GM18870 (cell line): ENCODE measurements at regions not wholly inside any gene's neighbourhood (a gene's known extent, or its start where the extent isn't known, plus 50 kb on each side); places are given as distances from the start of the nearest gene placed in this dataset.

Source experiments
- ATAC-seq: cut with Tn5 transposase; IDR thresholded peaks from one replicate; pipeline ENCODE4 v1.9.1; 2021; ENCODE audit warnings: moderate library complexity; ENCODE audit not compliant: unreplicated experiment

DNA sequence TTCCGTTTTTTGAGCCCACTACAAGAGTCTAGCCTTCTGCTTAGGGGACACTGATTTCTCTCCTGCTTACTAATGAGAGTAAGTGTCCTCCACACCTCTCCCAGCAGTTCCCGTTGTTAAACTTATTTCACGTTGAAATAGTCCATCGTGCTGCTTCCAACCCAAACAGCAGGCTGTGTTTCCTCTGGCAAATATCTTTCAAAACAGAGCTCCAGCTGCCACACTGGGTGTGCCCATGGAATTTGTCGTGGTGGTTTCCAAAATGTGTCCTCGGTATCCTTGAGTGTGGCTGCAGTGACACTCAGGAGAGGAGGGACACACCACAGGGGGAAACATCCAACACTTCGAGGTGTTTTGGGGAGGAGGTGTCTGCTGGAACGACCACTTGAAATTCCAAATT lies 176.5 kb upstream of the RALGAPA2 start:
- ATAC-seq, result no peak

DNA sequence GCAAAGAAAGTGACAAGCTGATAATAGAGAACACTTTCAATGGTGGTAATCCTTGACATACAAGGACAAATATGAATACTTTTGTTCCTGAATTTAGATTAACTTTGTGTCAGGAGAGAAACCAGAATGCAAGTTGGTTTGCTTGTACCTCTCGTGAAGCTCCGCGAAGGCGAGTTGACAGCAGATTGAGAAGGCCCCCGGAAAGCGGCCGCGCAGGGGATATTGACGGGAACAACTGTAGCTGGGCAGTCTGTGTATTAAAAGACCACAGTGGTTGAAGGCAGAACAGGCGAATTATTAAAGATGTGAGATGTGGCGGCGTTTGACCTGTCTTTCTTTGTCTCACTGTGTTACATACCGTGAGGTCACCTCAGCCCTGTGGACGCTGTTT lies 175.8 kb upstream of the RALGAPA2 start:
- no peak for ATAC-seq

DNA sequence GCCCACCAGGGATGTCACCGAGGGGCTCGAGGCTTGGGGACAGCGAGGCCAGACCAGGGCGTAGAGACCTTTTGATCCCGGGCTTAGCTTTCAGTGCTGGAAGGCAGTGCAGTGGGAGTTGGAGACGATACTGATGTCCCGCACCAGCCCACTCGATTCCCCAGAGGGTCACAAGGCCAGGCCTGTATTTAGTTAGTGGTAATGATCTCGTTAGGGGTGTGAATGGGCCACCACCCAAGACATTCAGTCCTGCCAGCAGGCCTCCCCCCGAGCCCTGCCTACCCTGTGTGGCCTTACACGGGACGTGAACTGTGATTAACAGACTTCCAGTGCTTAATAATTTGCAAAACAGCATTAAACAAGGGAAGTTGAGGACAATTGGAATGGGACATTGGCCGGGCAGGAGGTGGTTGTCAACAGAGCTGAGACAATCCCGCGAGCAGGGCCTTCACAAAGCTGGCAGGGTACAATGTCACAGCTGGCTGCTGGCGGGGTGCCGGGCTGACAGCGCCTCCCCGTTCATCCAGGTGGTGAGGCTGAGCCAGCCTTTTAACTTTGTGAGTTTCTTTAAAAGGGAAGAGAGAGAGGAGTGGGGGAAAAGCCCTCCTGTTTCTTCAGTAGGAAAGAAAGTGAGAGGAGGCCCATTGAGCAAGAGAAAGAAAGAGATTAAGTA lies 175.3 kb upstream of the RALGAPA2 start:
- no peak for ATAC-seq

DNA sequence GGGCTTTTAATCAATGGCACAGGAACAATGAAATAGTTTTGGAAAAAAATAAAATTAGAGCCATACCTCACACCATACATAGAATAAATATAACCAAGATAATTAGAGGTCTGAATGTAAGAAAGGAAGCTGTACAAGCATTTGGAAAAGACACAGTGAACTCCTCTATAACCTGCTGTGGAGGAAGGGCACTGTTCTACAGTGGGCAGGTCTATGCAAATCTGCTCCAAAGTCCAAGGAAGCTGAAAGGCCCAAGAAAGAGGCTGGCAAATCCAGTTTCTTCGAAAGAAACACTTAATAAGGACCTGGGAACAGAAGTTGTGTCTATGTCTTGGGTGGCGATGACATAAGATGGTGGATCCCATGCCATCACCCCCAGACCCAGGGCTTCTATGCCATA lies 169.4 kb upstream of the RALGAPA2 start:
- ATAC-seq, result no peak

DNA sequence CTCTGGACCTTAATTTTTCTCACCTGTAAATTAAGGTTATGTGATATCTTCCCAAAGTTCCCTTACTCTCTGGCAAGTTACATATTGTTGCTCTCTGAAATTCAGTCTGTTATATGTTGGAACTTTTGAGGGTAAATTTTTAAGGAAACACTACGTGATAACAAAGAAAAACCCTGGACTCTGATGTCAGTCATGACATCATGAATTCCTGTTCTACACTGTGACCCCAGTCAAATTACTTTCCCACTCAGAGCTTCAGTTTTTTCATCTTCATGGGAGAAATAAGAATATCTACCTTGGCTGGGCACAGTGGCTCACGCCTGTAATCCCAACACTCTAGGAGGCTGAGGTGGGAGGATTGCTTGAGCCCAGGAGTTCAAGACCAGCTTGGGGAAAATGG lies 164.6 kb upstream of the RALGAPA2 start:
- ATAC-seq, result no peak

DNA sequence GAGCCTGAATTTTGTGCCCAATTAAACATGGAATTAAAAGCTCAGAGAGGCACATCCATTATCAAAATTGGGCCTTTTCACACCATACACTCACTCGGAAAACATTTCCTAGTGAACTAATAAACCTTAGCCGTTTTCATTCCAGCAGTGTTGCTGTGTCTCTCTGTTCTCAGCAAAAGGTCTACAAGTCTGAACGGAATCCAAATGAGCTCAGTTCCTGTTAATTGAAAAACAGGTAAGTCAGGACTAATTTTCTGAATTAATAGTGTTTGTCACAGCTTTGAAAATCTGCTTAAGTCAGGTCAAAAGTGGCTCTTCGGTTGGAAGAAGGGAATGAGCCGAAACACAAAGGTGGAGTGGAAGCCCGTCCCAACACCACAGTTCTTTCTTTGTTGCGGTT lies 163.3 kb upstream of the RALGAPA2 start:
- ATAC-seq, result no peak

DNA sequence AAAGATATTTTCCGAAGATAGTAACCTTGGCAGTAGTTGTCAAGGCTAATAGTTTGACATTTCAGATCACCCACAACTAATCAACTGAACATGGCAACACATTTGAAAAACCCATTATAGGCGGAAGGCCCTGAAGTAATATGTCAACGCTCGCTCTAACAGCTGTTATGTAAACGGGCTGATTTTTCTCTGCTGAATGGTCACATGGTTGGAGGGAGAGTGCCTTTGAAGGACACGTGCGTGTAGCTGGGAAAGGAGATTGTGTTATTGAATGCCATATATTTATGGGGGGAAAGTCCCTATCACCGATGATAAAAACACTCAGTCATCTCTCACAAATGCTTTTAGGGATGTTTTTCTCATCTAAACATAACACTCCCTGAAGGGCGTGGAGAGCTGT lies 160.0 kb upstream of the RALGAPA2 start:
- ATAC-seq, result no peak

DNA sequence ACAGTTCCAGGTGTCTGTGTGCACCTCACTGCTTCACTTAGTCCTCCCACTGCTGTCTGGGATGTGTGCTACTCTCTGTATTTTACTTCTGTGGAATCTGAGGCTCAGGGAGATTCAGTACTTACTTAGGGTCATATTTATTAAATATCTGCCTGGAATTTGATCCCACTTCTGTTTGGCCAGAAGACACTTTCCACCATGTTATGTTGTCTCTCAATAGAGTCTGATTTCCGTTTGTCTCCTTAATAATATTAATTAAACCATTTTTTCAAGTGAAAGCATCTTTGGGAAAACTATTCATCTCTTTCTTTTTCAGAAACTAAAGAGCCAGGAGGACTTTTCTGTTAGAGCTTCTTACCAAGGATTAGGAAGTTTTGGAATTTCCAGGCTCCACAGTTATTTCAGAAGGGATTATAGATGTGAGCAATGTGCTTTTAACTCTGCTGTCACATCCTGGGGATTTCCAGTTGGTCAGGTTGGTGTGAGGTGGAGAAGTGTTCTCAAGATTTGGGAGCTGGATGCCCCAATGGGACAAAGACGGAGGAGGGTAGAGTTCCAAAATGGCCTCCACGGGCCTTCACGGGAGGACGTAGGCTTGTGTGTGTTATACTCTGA lies 156.8 kb upstream of the RALGAPA2 start:
- ATAC-seq, result no peak

DNA sequence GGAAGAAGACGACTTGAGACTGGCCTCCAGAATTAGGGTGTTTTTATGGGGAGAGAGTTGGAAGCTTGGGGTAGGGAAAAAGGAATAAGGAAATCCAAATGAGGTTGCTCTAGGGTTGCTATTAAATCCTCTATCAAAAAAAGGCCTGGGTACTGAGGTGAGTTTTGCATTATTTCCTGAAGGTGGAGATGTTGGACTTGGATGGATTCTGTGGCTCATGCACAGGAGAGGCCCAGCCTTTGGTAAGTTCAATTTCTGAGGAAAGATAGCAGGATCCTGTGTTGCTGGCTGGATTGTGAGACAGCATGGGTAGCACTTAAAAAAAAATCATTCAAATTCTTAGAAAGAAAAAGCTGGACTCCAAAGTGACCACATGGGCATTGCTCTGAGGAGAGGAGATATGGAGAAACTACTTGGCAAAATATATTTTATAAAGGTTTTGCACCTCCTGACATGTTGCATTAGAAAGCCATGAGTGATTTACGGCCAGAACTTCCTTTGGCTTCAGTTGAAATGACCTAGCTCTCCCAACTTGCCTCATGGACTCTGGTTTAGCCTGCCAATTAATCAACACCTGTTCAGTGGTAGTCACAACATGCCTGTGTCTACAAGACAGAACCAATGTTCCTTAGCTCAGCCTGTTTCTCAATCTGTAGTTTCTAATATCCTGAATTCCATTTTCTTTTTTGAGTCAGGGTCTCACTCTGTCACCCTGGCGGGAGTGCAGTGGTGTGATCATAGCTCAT lies 152.1 kb upstream of the RALGAPA2 start:
- no peak for ATAC-seq

DNA sequence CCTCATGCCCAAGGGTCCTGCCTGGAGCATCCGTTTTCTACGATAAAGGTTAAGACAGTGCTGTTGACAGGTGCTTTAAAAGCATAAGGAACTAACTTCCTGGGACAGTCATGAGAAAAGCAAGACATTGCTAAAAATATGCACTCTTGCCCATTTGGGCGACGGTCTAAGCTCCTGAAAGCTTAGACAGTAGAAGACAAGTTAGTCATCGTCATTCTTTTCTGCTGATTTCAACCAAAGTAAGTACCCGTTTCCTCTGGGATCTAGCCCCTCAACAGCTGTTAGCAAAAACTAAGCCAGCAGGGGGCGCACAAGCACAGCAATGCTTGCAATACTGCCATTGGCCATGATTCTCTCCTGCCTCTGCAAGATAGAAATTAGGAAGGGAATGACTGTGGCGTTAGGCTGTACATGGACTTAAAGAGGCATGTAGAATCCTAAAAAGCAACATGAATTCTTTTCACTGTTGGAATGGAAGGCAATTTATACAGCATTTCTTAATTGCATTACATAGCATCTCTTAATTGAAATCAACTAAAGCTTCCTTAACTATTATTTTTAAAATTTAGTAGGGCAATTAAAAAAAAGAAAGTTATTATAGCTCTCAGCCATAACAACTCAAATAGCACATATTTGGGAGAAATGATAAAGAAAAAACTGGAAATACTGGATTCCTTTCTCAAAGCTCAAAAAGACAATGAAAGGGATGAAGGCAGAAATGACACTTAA lies 147.8 kb upstream of the RALGAPA2 start:
- ATAC-seq, result peak; percentile 82

DNA sequence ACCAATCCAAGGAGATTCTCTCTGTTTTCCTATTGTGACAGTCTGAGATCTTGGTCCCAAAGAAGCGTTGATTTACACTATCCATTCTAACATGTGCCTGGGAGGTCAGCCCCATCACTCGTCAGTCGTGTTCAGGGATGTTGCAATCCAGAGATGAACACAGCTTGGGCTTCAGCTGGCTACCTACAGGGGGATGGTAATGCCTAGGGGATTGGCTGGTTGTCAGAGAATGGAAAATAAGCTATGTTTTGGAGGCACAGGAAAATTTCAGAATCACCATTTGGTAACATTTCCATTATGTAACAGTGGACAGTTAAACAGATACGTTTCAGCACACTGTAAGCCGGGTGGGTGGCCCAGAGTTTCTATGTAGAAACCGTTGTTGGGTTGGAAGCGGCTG lies 147.1 kb upstream of the RALGAPA2 start:
- no peak for ATAC-seq

DNA sequence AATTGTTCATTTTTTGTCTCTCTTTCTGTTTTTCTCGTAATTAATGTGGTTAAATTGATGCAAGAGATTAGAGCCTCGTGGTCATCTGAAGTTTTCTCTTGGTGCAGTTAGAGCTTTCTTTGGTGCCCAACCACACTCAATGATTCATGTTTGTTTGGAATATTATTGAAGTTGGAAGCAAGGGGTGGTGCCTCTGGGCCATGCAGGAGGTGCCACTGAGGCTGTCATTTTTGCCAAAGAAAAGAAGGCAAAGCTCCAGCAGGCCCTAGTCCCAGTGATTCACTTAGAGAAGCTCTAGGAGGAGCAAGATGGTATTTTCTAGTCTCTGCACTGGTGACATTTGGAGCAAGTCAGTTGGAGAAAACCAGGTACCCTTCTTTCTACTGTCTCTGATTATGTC lies 144.5 kb upstream of the RALGAPA2 start:
- ATAC-seq, result no peak

DNA sequence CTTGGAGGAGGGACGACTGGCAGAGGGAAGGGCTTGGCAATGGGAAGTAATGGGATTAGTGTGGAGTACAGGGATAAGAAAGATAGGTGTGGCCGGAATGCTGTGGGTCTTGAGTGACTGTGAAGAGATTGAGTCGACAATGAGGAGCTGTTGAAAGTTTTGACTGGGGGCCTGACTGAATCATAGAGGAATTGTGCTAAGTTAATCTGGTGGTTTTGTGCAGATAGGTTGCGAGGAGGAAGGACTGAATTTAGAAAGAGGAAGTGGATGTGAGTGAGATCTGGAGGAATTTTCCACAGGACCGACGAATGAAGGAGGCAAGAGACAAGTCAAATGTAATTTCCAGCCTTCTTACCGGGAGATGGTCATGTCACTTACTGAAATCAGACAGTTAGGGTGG lies 143.9 kb upstream of the RALGAPA2 start:
- no peak for ATAC-seq

DNA sequence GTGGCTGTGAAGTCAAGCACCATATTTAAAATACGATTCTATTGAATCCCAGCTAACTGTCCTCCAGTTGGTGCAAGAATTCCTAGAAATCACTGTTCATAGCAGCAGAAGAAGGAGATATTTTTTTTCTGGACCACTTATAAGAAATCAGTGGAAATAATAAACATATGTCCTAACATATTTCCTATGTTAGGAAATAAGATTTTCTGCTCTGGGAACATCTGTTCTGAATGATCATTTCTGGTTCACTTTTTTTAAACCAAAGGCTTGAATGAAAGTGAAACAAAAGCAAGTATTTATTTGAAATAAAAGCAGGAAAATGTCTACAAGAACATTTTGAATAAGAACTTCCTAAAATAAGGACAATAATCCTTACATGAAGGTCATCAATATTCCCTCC lies 138.9 kb upstream of the RALGAPA2 start:
- ATAC-seq, result no peak

DNA sequence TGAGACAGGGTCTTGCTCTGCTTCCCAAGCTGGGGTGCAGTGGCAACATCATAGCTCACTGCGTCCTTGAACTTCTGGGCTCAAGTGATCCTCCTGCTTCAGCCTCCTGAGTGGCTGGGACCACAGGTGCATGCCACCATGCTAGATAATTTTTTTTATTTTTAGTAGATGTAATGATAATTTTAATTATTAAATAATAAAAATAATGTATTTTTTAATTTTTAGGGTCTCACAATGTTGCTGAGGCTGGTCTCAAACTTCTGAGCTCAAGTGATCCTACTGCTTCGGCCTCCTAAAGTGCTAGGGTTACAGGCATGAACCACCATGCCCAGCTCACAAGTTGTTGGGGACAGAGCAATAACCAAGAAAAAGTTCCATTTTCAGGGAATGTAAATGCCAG lies 138.0 kb upstream of the RALGAPA2 start:
- ATAC-seq, result no peak

DNA sequence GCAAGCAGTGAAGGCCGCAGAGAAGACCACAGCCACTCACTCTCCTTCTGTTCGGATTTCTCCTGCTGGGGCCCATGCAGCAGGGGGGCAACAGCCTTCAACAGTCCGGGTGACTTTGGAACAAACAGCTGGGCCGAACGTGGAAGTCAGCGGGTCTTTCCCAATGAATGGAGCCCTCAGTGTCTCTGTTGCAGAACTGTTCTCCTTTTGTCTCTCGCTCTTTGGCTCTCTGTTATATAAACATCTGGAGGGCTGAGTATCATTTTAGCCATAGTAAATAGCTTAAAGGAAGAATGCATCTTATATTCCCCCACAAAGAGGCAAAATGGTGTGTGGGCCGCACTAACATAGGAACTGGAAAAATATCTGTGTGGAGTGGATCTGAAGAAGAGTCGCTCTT lies 136.7 kb upstream of the RALGAPA2 start:
- no peak for ATAC-seq

DNA sequence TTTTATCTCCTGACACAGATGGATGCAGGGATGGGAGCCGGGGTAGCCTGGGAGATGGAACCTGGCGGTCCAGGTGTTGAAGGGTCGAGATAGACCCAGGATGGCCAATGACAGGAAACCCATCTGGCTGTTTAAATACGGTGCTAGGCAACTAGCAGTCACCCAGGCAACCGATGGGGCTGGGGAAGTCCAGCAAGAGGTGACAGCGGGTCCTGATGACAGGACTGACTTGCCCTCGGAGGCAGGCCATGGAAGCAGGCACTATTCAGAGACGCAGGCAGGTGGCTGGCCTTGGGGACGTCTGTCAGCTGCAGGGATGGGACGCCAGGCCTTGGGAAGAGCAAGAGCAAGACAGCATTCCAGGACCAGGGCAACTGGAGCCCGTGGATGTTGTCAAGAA lies 135.4 kb upstream of the RALGAPA2 start:
- ATAC-seq, result no peak

DNA sequence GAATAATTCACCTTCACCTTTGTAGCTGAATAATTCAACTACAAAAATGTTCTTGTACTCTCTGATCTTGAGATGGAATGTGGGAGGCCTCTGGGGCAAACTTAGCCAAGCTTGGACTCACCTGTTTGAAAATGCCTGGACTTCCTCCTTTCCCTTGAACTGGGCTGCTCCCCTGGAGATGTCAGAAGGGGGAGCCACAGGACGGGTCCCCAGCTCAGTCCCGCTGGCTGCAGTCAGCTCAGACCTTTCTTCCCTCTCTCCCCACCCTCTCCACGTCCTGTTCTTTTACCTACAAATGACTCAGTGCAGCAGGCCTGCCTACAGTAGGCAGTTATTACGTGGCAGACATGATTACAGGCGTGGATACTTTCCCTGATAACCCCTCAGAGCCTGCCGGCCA lies 131.5 kb upstream of the RALGAPA2 start:
- ATAC-seq, result no peak

DNA sequence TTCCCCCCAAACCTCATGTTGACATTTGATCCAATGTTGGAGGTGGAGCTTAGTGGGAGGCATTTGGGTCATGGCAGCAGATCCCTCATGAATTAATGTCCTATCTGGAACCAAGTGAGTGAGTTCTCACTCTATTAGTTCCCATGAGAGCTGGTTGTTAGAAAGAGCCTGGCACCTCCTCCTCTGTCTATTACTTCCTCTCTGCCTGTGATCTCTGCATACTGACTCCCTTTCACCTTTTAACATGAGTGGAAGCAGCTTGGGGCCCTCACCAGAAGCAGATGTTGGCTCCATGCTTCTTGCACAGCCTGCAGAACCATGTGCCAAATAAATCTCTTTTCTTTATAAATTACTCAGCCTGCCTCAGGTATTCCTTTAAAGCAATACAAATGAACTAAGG lies 127.3 kb upstream of the RALGAPA2 start:
- no peak for ATAC-seq

DNA sequence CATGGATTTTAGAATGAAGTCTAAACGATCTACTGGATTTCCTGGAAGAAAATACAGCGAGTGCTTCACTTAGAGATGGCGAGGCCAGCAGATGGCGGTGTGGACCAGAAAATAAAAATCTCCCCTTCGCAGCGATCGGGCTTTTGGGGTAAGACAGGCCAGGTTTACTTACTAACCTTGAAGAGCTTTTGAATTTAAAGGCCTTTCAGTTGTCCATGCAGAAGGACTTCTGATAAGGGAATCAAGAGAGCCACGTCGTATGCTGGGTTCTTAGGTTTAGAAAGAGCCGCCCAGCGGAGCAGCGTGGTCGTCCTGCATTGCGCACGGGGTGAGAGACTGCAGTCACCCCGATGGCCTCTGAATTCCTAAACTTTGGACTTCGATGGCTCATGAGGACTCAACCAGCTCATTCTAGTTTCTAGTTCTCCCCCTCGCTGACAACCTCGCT lies 125.2 kb upstream of the RALGAPA2 start:
- ATAC-seq, result no peak

DNA sequence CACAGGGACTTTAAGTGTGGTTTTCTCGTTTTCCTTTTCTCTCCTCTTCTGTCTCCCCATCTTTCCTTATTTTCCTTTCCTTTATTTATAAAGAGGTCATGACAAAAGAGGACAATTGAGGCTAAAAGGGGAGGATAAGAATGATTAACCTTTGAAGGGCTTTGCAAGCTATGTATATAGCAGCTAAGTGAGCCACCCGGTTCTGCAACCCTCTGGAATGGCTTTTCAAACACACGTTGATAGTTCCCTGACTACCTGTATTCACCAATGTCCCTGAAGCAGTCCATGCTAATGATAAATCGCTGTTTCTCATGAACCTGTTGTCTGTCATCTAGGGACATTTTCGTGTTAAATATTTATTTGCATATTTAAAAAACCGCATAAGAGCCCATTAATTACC lies 124.4 kb upstream of the RALGAPA2 start:
- ATAC-seq, result no peak

DNA sequence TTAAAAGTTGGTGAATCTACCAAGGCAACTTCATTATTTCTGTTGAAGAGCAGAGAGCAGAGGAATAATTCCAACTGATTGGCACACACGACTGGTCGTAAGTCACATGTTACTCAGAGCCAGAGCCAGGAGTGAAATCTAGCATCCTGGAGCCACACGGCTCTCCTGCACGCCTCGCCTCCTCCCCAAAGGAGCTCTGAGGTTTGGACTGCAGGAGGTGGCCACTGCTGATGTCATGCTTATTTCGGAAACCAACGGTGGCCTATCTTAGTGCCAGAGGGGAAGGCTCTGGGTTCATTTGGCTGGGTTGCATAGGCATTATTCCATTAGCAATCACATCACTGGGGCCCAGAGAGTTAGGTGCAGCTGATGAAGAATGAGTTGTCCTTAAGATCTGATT lies 123.5 kb upstream of the RALGAPA2 start:
- no peak for ATAC-seq
